ENCODE measurements at regions not wholly inside any gene's neighbourhood (a gene's known extent, or its start where the extent isn't known, plus 50 kb on each side); places are given as distances from the start of the nearest gene placed in this dataset.

DNA sequence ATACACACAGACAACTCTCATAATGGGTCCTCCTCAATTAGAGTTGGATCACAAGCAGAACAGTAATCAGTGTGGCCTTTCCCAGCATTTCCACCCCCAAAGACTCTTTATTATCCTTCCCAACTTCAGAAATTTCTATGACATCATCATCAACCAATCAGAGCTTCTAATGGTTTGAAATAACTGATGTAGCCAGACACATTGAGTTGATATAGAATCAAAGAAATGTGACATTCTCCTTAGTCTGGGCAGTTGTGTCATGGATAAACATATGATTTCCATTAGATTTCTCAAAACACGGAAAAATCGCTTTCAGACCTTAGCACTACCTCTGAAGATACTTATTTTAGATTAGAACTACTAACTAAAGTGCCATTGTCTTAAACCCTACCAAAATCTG, 75.7 kb upstream of the NFIB start:
- TF ChIP-seq CTCF (IDR thresholded peaks at IDR 0.05; ENCODE audit: insufficient read depth, low read length) = no peak
- no peak overlapping the region for H3K4me3 ChIP-seq (ENCODE audit: low read depth, low read length)
- DNase-seq (ENCODE audit: low read depth) = no peak

- DNase-seq (ENCODE audit: low read depth) = peak; percentile 63
- TF ChIP-seq CTCF (IDR thresholded peaks at IDR 0.05; ENCODE audit: insufficient read depth, low read length) = no peak
- H3K4me3 ChIP-seq (ENCODE audit: low read depth, low read length) = no peak overlapping the region
Measured at GRCh38 chr9:14389146-14389545, 75.2 kb upstream of the NFIB start.

DNA sequence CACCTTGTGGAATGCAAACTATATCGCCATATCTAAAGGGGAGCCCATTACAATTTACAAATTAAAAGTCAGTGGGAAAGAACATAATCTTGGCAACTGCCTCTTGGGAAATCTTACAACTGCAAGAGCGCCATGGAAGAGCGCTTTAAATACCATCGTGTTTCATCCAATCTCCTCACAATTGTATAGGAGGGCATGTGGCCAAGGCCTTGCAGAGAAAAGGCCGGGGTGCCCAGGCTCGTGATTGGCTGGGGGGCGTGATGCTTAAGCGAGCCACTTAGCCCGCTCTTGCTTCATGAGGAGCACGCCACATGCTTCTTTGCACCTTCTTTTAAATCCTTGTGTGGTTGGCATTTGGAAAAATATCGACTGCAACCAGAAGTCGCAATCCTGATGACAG, 69.8 kb upstream of the NFIB start:
- TF ChIP-seq CTCF (IDR thresholded peaks at IDR 0.05; ENCODE audit: insufficient read depth, low read length) = no peak

DNA sequence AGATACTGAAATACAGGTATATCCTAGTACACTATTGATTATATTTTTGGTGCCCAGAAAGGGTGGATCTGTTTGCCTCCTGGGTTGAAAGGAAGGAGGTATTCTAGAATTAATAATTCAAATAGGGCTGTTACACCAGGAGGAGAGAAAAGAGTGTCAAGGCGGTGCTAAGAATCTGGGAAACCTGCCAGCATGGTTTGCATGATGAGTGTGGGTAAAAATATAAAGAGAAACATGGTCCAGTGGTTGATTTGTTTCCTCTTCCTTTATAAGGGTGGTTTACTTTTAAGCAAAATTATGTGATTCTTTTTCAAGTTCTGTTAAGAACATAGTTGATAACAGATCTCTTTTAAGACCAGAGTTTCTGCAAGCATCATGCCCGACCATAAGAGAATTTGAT, 69.4 kb upstream of the NFIB start:
- H3K4me3 ChIP-seq (ENCODE audit: low read depth, low read length) = no peak overlapping the region
- peak; percentile 66 for DNase-seq (ENCODE audit: low read depth)
- TF ChIP-seq CTCF (IDR thresholded peaks at IDR 0.05; ENCODE audit: insufficient read depth, low read length) = no peak

More for the DNA sequence above, 69.8 kb upstream of the NFIB start:
- DNase-seq (ENCODE audit: low read depth) = no peak
- H3K4me3 ChIP-seq (ENCODE audit: low read depth, low read length) = no peak overlapping the region

DNA sequence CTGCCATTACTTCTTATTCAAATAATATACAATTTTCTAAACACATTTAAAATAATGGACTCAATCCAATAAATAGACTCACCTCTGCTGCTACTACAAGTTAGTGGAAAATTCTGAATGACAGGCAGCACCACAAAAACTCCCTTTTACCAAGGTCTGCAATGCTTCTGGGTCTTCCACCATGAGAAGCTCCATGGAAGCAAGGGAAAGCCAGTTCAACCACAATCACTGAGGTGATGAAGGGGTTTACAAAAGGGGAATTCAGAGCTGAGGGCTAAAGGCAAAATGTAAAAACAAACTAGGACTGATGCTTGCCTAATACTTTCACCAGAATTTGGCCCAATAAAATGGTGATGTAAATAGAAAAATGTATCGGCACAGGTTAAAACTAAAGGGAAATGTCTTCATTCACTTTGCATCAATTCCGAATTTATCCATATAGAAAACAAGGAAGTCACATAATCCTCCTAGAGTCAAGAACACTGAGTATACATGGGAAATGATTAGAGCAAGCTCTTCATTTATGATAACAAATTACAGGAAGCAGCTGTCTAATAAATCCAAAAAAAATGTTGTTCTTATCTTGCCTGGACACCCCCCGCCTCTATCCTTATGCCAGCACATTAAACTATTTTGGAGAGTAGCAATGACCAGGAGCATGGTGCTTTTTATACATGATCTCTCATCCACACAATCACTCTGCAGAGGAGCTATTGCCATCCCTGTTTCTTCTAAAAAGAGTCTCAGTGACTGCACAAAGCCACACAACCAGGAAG, 66.3 kb upstream of the NFIB start:
- TF ChIP-seq CTCF (IDR thresholded peaks at IDR 0.05; ENCODE audit: insufficient read depth, low read length) = no peak
- DNase-seq (ENCODE audit: low read depth) = no peak
- H3K4me3 ChIP-seq (ENCODE audit: low read depth, low read length) = no peak overlapping the region

DNA sequence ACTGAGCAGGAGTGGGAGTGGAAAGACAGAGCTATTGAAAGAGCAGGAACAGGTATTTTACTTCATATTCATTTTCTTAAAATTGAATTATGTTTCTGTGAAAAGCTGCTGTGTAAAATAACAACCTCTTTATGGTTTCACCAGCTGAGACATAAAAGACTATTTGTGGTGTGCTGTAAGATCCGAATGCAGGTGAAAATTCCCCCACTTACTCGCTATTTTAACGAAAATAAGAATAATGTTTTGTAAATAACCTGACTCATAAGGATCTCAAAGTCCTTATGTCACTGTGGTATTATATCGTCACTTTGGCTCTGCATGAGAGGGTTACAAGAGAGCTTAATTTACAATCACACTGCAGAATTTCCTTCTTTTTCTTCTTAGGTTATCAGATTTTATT, 65.3 kb upstream of the NFIB start:
- H3K4me3 ChIP-seq (ENCODE audit: low read depth, low read length) = no peak overlapping the region
- no peak for TF ChIP-seq CTCF (IDR thresholded peaks at IDR 0.05; ENCODE audit: insufficient read depth, low read length)
- no peak for DNase-seq (ENCODE audit: low read depth)

GRCh38 chr9:14373706-14374105, 59.8 kb upstream of the NFIB start:
- peak; percentile 58 for DNase-seq (ENCODE audit: low read depth)
- no peak for TF ChIP-seq CTCF (IDR thresholded peaks at IDR 0.05; ENCODE audit: insufficient read depth, low read length)
- H3K4me3 ChIP-seq (ENCODE audit: low read depth, low read length) = no peak overlapping the region
